Adrenal gland (tissue), 5 donors: ENCODE measurements at regions not wholly inside any gene's neighbourhood (a gene's known extent, or its start where the extent isn't known, plus 50 kb on each side); places are given as distances from the start of the nearest gene placed in this dataset.

Source experiments
- CTCF ChIP-seq, 6 experiments: fragments of 450-650 bp in 4 of 6; fragments of 200-600 bp in 2 of 6; sonication (generic) in 1 of 6; IDR thresholded peaks; 1 replicate in 5 of 6; 2 replicates in 1 of 6; pipeline versions ENCODE4 v1.5.1 to v1.8.0; 2016 to 2021; ENCODE audit warnings: antibody characterized with exemption in 6 of 6, mild to moderate bottlenecking in 2 of 6, moderate library complexity in 1 of 6
- POLR2A ChIP-seq, 2 donors: fragments of 450-650 bp; IDR thresholded peaks; one replicate each; pipeline ENCODE4 v1.6.1; 2017; ENCODE audit warnings: antibody characterized with exemption in 2 of 2, mild to moderate bottlenecking in 2 of 2, moderate library complexity in 1 of 2
- donor health status: DM: no; HTN: no; CAD: no.

DNA sequence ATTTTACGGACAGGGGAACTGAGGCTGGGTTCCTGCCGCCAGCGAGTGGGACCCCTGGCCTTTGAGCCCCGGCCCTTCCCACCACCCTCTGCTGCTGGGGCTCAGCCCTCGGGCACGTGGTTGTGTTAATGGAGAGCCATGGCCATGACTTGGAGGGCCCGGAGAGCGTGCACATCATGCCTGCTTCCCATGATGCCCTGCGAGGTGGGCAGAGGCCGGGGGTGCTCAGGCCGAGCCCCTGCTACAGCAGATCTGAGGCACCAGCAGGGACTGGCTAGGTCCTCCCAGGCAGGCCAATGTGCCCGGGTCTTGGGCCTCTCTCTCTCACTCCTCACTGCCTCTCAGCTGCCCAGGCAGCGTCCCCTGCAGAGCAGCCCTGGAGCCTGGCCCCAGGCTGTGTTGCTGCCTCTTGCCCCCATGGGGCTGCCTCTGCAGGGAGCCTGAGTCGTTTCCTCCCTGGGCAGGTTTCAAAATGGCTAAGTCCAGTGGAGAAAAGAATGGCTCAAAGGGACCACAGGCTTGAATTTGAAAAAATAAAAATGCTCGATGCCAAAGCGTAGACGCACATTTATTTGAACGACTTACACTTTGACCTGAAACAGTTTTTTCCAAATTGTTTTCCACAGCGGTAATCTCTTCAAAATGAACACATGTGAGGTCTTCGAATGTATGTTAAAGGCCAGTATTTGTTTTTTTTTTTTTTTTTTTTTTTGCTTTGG, 72.6 kb upstream of the CLDN5 start:
- TF ChIP-seq CTCF (IDR thresholded peaks at IDR 0.05) (no peak), POLR2A (IDR thresholded peaks at IDR 0.05) (no peak)
